GM19023 (cell line): ENCODE measurements at regions not wholly inside any gene's neighbourhood (a gene's known extent, or its start where the extent isn't known, plus 50 kb on each side); places are given as distances from the start of the nearest gene placed in this dataset.

Experiments used
- ATAC-seq: cut with Tn5 transposase; IDR thresholded peaks from one replicate; pipeline ENCODE4 v1.9.1; 2021; ENCODE audit warnings: mild to moderate bottlenecking, moderate library complexity; ENCODE audit not compliant: unreplicated experiment

- no peak for ATAC-seq
These were observed 265.7 kb upstream of the KLF4 start for GRCh38 chr9:107755246-107755645.

- peak; percentile 91 for ATAC-seq
These were observed 262.1 kb upstream of the KLF4 start for GRCh38 chr9:107751567-107752210.

- no peak for ATAC-seq
These were observed 261.4 kb upstream of the KLF4 start for GRCh38 chr9:107750741-107751566.

- ATAC-seq, result no peak
These were observed 260.3 kb upstream of the KLF4 start for GRCh38 chr9:107749787-107750444.

DNA sequence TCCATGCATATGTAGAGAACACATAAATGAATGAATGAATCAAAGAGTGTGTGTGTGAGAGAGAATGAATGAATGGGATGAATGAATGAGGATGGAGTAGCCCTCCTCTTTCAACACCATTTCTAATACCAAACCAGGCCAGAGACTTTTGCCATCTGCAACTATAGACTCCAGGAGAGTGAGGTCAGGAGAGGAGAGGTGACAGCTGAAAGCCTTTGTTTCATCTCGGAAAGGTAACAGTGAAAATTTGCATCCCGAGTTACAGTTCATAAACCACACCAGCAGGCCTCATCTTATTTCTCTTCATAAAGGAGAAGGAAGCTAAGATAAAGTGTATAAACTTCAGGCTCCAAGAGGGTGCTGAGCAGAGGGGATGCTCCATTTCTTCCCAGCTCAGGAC, 255.3 kb upstream of the KLF4 start:
- ATAC-seq, result no peak

- ATAC-seq, result no peak
These were observed 253.2 kb upstream of the KLF4 start for GRCh38 chr9:107742531-107743309.

DNA sequence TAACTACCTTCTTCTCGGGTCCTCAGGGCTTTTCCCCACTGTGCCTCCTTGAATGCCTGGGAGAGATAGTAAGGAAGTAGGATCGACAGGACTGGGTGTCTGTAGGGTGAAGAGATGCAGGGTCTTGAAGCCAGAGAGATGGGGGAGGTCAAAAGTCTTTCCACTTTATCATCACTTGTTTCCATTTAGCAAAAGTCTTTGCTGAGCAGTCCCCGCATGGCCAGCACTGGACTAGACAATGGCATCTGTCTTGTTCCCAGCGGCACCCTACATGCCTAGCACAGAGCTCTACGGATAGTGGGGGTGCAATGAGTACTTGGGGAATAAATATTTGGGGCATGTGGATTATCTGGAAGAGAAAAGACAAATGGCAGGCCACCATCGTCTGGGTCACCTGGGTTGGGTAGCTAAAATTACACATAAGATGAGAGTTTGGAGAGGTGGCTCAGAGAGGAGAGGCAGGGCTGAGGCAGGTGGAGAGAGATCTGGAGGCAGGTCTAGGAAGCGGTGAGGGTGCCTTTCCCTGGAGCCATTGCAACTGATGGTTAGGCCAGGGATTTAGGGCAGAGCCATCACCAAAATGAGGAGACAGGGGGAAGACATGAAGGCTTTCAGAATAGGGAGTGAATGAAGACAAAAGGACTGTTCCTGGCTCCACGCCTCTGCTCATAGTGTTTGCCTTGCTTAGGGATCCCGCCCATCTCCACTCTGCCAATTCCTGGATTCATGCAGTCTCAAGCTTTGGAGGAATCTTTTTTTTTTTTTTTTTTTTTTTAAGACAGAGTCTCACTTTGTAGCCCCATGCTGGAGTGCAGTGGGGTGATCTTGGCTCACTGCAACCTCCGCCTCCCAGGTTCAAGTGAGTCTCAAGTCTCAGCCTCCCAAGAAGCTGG, 250.8 kb upstream of the KLF4 start:
- ATAC-seq, result no peak

GRCh38 chr9:107739601-107740082, 250.1 kb upstream of the KLF4 start:
- no peak for ATAC-seq

GRCh38 chr9:107738789-107739188, 249.2 kb upstream of the KLF4 start:
- ATAC-seq, result no peak

- ATAC-seq, result no peak
These were observed 248.6 kb upstream of the KLF4 start for GRCh38 chr9:107737987-107738743.

GRCh38 chr9:107737610-107737986, 248.0 kb upstream of the KLF4 start:
- no peak for ATAC-seq

GRCh38 chr9:107735821-107736220, 246.3 kb upstream of the KLF4 start:
- ATAC-seq, result no peak

DNA sequence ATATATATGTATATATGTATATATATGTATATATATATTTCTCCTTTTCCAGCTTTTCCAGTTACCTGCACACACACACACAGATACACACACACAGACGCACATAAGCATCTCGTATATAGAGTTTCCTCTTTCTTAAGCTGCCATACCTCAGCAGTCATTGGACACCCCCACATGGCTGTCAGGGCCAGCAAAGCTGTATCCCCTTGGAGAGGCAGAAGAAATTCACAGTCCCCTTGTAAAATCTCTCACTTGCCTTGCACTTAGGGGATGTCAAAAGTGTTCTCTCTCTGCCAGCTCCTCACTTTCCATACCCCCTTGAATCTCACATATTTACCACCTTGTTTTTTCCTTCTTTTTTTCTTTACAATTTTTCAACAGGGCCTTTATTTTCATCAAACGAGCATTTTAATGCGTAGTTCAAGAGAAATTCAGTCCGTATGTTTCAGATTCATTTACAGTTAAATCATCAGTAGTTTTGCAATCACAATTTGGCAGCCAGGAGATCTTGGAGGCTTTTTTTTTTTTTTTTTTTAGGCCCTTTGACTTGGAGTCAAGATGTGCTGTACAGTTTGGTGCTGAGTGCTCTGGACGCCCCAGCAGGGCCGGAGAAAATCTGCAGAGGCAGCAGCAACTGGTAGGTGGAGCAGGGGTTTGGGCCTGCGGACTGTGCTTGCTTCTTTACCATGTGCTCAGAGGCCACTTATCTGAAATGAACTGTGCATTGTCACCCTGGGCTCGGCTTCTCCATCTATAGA, 244.9 kb upstream of the KLF4 start:
- ATAC-seq, result no peak

GRCh38 chr9:107733523-107733894, 243.9 kb upstream of the KLF4 start:
- ATAC-seq, result no peak

GRCh38 chr9:107732781-107733522, 243.4 kb upstream of the KLF4 start:
- ATAC-seq, result no peak

GRCh38 chr9:107731115-107731762, 241.7 kb upstream of the KLF4 start:
- ATAC-seq, result no peak

DNA sequence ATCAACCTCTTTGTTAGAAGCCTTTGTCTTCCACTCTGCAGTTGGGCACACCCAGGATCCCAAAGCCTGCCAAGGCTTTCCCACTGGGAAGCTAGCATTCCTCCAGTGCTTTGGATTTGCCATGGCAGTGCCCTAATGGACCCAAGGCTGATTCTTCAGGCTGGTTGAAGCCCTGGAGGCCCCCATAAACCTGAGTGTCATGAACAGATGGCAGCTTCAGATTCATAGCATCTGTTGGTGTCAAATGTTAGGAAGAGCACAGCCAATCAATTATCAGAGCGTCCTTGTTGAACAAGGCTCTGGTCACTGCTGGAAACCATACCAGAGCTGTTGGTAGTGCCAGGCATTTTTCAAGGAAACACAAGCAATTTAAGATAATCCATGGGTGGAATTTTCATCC, 241.1 kb upstream of the KLF4 start:
- no peak for ATAC-seq
